Adrenal gland (tissue), 5 donors: ENCODE measurements at regions not wholly inside any gene's neighbourhood (a gene's known extent, or its start where the extent isn't known, plus 50 kb on each side); places are given as distances from the start of the nearest gene placed in this dataset.

ENCODE experiments used
- CTCF ChIP-seq, 6 experiments: fragments of 450-650 bp in 4 of 6; fragments of 200-600 bp in 2 of 6; sonication (generic) in 1 of 6; IDR thresholded peaks; 1 replicate in 5 of 6; 2 replicates in 1 of 6; pipeline versions ENCODE4 v1.5.1 to v1.8.0; 2016 to 2021; ENCODE audit warnings: antibody characterized with exemption in 6 of 6, mild to moderate bottlenecking in 2 of 6, moderate library complexity in 1 of 6
- POLR2A ChIP-seq, 2 donors: fragments of 450-650 bp; IDR thresholded peaks; one replicate each; pipeline ENCODE4 v1.6.1; 2017; ENCODE audit warnings: antibody characterized with exemption in 2 of 2, mild to moderate bottlenecking in 2 of 2, moderate library complexity in 1 of 2
- donor health status: DM: no; HTN: no; CAD: no.

- TF ChIP-seq CTCF (IDR thresholded peaks at IDR 0.05), result no peak
- no peak for TF ChIP-seq POLR2A (IDR thresholded peaks at IDR 0.05)
Measured at GRCh38 chr18:68288408-68288807, 426.5 kb downstream of the TMX3 start.
